ENCODE measurements at regions not wholly inside any gene's neighbourhood (a gene's known extent, or its start where the extent isn't known, plus 50 kb on each side); places are given as distances from the start of the nearest gene placed in this dataset.

DNA sequence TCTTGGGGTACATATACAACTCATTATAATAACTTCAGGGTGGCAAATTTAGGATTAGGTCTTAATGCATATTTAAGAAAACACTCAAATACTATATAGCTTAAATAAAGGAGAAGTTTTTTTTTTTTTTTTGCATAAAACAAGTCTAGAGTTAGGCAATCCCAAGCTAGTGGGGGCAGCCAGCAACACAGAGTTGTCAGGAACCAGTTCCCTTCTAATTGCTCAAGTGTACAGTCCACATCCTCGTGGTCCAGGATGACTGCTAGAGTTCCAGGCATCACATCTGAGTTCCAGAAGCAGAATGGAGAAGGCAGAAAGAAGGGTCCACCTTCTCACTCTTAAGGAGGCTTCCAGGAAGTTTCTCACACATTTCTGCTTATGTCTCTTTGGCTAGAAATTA, 261.9 kb upstream of the PLET1 start:
- TF ChIP-seq, protein P1, sequence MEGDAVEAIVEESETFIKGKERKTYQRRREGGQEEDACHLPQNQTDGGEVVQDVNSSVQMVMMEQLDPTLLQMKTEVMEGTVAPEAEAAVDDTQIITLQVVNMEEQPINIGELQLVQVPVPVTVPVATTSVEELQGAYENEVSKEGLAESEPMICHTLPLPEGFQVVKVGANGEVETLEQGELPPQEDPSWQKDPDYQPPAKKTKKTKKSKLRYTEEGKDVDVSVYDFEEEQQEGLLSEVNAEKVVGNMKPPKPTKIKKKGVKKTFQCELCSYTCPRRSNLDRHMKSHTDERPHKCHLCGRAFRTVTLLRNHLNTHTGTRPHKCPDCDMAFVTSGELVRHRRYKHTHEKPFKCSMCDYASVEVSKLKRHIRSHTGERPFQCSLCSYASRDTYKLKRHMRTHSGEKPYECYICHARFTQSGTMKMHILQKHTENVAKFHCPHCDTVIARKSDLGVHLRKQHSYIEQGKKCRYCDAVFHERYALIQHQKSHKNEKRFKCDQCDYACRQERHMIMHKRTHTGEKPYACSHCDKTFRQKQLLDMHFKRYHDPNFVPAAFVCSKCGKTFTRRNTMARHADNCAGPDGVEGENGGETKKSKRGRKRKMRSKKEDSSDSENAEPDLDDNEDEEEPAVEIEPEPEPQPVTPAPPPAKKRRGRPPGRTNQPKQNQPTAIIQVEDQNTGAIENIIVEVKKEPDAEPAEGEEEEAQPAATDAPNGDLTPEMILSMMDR (IDR thresholded peaks at IDR 0.05; ENCODE audit: insufficient read depth, missing control alignments), result no peak
- DNase-seq (ENCODE audit: insufficient read length, low spot score) (no peak), FAIRE-seq (no peak)

DNA sequence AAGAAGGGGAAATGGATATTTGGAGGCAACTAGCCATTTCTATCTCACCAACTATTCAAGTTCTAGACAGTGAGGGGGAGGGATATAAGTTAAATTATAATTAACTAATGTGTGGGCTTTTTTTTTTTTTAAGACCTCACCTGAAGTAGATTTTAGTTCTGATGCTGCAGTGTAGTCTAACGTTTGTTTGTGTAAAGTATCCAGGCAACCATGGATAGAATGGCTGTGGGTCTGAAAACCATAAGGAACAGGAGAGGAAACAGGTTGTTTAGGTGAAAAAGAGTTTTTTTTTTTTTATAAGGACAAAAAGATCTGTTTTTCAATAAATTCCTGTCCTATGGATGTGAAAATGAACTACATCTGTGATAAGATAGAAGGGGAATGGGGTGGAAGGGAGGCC, 262.4 kb upstream of the PLET1 start:
- no peak for FAIRE-seq
- no peak for DNase-seq (ENCODE audit: insufficient read length, low spot score)

DNA sequence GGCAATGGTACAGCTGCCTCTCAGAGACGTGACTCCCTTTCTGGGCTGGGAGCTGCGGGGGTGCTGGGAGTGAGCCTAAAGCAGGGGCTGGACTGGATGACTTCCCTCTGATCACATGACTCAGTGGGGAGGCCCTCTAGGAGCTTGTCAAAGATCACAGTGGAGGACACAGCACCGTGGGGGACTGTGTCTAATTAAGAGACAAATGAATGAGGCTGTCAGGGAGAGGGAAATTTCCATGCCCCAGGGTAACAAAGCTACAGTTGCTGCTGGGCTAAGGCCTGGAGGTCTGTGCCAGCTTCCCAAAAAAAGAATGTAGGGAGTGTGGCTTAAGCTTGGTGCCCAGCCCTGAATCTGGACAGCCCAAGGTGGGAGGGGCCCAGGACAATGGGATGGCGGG, 262.8 kb upstream of the PLET1 start:
- no peak for FAIRE-seq
- TF ChIP-seq, protein P1 (IDR thresholded peaks at IDR 0.05; ENCODE audit: insufficient read depth, missing control alignments), result no peak
- DNase-seq (ENCODE audit: insufficient read length, low spot score), result no peak

More for the DNA sequence above, 262.4 kb upstream of the PLET1 start:
- TF ChIP-seq, protein P1 (IDR thresholded peaks at IDR 0.05; ENCODE audit: insufficient read depth, missing control alignments), result no peak

DNA sequence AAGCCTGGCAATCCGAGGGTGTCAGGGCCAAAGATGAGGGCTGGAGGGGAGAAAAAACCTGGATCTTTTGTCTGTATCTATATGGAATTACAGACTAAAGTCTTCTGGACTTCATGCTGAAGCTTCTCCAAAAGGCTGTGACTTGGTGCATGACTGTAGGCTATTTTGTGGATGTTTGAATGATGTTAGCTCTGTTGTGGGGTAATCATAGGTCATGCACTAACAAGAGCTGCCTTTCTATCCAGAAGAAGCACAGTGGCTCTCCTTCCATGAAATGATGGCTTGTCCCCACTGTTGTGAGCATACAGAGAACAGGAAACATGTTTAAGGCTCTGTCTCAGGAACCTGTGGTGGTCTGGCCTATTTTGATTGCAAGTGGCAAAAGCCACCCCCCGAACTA, 263.3 kb upstream of the PLET1 start:
- TF ChIP-seq, protein P1 (IDR thresholded peaks at IDR 0.05; ENCODE audit: insufficient read depth, missing control alignments), result no peak
- DNase-seq (ENCODE audit: insufficient read length, low spot score) (no peak), FAIRE-seq (no peak)

DNA sequence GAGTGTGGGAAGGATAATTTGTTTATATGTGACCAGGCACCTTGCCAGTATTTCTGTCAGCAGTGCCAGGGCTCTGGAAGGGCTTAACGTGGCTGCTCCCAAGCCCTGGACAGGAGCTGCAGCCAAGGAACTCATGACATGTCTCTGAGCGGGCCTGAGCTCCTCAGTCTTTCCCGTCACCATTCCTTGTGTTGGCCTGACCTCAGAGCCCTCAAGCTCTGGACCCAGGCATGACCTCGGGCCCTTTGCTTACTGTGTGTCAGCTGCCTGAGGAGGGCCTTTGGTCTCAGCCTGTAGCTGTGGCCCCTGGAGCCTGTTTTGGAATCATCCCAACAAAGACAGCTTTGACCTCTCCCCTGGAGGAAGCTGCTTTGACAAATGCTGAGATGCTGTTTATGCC, 264.1 kb upstream of the PLET1 start:
- no peak for FAIRE-seq
- no peak for DNase-seq (ENCODE audit: insufficient read length, low spot score)
- TF ChIP-seq, protein P1 (IDR thresholded peaks at IDR 0.05; ENCODE audit: insufficient read depth, missing control alignments), result no peak

DNA sequence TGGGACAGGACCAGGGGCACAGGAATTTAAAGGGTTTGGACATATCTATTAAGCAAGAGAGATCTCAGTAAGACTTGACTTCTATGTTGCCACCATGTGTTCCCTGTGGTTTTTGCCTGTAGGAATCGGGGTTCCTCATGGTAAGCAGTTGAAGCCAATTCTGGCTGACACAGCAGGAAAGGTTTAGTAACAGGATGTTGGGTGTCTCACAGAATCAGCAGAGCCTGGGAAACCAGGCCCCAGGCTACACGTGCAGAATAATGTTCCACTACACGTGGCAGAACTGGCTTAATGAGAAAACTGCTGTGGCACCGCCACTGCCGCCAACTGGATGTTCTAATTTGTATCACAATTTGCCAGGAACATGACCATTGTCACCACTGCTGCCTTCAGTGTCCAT, 264.6 kb upstream of the PLET1 start:
- TF ChIP-seq, protein P1 (IDR thresholded peaks at IDR 0.05; ENCODE audit: insufficient read depth, missing control alignments), result no peak
- DNase-seq (ENCODE audit: insufficient read length, low spot score), result no peak
- FAIRE-seq, result no peak

DNA sequence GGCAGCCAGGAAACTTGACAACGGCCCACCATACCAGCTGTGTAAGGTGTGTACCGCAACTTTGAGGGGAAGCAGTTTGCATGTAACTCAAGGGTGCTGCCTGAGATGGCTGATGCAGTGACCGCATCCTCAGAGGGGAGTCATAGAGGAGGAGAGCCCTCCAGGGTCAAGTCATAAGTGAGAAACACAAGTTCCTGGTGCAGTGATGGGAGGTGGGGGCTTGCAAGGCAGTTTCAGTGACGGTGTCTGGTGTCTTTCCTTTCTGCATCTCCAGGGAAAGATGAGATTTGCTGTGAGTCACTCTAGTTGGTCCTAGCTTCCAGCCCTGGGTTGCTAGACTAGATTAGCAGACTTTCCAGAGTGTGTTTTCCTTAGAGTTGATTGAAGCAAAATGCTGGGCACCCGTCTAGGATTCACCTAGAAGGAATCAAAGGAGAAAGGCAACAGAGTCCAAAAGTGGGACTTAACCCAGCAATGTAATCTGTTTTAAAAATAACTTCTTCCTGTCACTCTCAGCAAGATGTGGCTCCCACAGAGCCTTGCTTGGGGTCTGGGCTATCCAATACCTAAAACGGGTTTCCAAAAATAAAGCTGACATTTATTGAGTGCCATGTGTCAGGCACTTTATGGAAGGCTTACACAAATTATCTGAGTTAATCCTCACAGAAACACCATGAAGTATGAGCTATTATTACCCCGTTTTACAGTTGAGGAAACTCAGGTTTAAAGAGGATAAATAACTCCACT, 265.4 kb upstream of the PLET1 start:
- FAIRE-seq, result no peak
- TF ChIP-seq, protein P1 (IDR thresholded peaks at IDR 0.05; ENCODE audit: insufficient read depth, missing control alignments), result no peak
- DNase-seq (ENCODE audit: insufficient read length, low spot score), result no peak

Data from D721Med (cell line).